SU-DHL-6 (cell line): ENCODE measurements at regions not wholly inside any gene's neighbourhood (a gene's known extent, or its start where the extent isn't known, plus 50 kb on each side); places are given as distances from the start of the nearest gene placed in this dataset.

Experiments used
- H2AFZ ChIP-seq: fragments of 200-600 bp; sonication (generic); 2 replicates; pipeline ENCODE4 v1.6.1; 2014; ENCODE audit warnings: low read depth, mild to moderate bottlenecking, moderate library complexity, mixed read lengths, antibody characterized with exemption, low read length; ENCODE audit not compliant: severe bottlenecking
- H3F3A ChIP-seq: fragments of 200-600 bp; shearing (Covaris generic); 2 replicates; pipeline ENCODE4 v1.6.0; 2016; ENCODE audit warnings: antibody characterized with exemption, mild to moderate bottlenecking; ENCODE audit not compliant: insufficient read depth
- H3K27ac ChIP-seq: fragments of 200-600 bp; sonication (generic); 2 replicates; pipeline ENCODE4 v1.5.1; 2016; ENCODE audit warnings: low read depth, mild to moderate bottlenecking, low read length, moderate library complexity, mixed read lengths
- H3K27me3 ChIP-seq: fragments of 200-600 bp; sonication (generic), shearing (Covaris generic); 2 replicates; pipeline ENCODE4 v1.6.0; 2014; ENCODE audit warnings: mild to moderate bottlenecking, low read length
- H3K36me3 ChIP-seq: fragments of 200-600 bp; sonication (generic); 2 replicates; pipeline ENCODE4 v1.6.1; 2014; ENCODE audit warnings: mild to moderate bottlenecking, low read length, mixed read lengths
- H3K4me2 ChIP-seq: fragments of 300-600, 200-600 bp; shearing (Covaris generic), sonication (generic); 2 replicates; pipeline ENCODE4 v1.6.0; 2014; ENCODE audit warnings: low read length, low read depth, mild to moderate bottlenecking; ENCODE audit not compliant: poor library complexity, severe bottlenecking
- H3K4me3 ChIP-seq: fragments of 200-600 bp; sonication (generic); 2 replicates; pipeline ENCODE4 v1.5.1; 2014; ENCODE audit warnings: antibody characterized with exemption, low read length, mild to moderate bottlenecking, mixed read lengths; ENCODE audit not compliant: insufficient read depth, poor library complexity, severe bottlenecking
- H3K79me2 ChIP-seq: fragments of 200-600 bp; sonication (generic); 2 replicates; pipeline ENCODE4 v1.6.1; 2014; ENCODE audit warnings: mild to moderate bottlenecking, low read length, moderate library complexity; ENCODE audit not compliant: insufficient read depth
- H3K9ac ChIP-seq: fragments of 200-600 bp; sonication (generic); 2 replicates; pipeline ENCODE4 v1.7.0; 2014; ENCODE audit warnings: mild to moderate bottlenecking, low read length
- H3K9me2 ChIP-seq: fragments of 200-600 bp; sonication (generic); replicated peaks from 2 replicates; pipeline ENCODE4 v1.6.1; 2014; ENCODE audit warnings: low read length; ENCODE audit not compliant: insufficient read depth
- H3K9me3 ChIP-seq: fragments of 200-600 bp; sonication (generic); 2 replicates; pipeline ENCODE4 v1.6.1; 2014; ENCODE audit warnings: low read length, mixed read lengths; ENCODE audit not compliant: insufficient read depth
- H4K20me1 ChIP-seq: fragments of 200-600 bp; sonication (generic); 2 replicates; pipeline ENCODE4 v1.6.1; 2014; ENCODE audit warnings: low read depth, mild to moderate bottlenecking, antibody characterized with exemption, low read length, moderate library complexity, mixed read lengths
- CTCF ChIP-seq: fragments of 200-600 bp; sonication (generic); IDR thresholded peaks from one replicate; pipeline ENCODE4 v1.5.1; 2017; ENCODE audit warnings: antibody characterized with exemption, mild to moderate bottlenecking, low read length, moderate library complexity; ENCODE audit not compliant: insufficient read depth, poor library complexity, severe bottlenecking
- EZH2phosphoT487 ChIP-seq: fragments of 200-600 bp; sonication (generic), shearing (Covaris generic); conservative IDR thresholded peaks from 2 replicates; pipeline ENCODE4 v1.6.1; 2018; ENCODE audit warnings: mild to moderate bottlenecking, antibody characterized with exemption, low read length, moderate library complexity, mixed read lengths

- Histone ChIP-seq H3K27me3 (no peaks in the 10 kb centered on the region), H3K79me2 (no peaks in the 10 kb centered on the region), H3K9ac (no peak overlapping the region), H3K27ac (no peak overlapping the region), H2AFZ (no peak overlapping the region), H3K9me3 (no peaks in the 10 kb centered on the region), H3K4me3 (no peak overlapping the region), H3F3A (no peaks in the 10 kb centered on the region), H3K4me2 (no peak overlapping the region), H3K9me2 (no peaks in the 10 kb centered on the region), H4K20me1 (no peaks in the 10 kb centered on the region), H3K36me3 (no peaks in the 10 kb centered on the region)
- TF ChIP-seq CTCF (no peak), EZH2phosphoT487 (no peak)
These were observed 239.9 kb downstream of the PCDH10 start for GRCh38 chr4:133389029-133389428.

GRCh38 chr4:133385161-133385954 is 236.3 kb downstream of the PCDH10 start:
- Histone ChIP-seq H3K9me2 (no peaks in the 10 kb centered on the region), H3K79me2 (no peaks in the 10 kb centered on the region), H3K9me3 (no peaks in the 10 kb centered on the region), H3K4me2 (no peak overlapping the region), H3K36me3 (no peaks in the 10 kb centered on the region), H2AFZ (no peak overlapping the region), H3K9ac (no peak overlapping the region), H3K4me3 (no peak overlapping the region), H4K20me1 (no peaks in the 10 kb centered on the region), H3K27ac (no peak overlapping the region), H3F3A (no peaks in the 10 kb centered on the region), H3K27me3 (no peaks in the 10 kb centered on the region)
- TF ChIP-seq EZH2phosphoT487 (no peak), CTCF (no peak)

GRCh38 chr4:133379681-133380438 is 230.8 kb downstream of the PCDH10 start:
- H3K27ac ChIP-seq: no peak overlapping the region
- no peaks in the 10 kb centered on the region for H3K36me3 ChIP-seq
- no peaks in the 10 kb centered on the region for H3K79me2 ChIP-seq
- no peak overlapping the region for H3K9ac ChIP-seq
- H3K4me2 ChIP-seq: no peak overlapping the region
- no peaks in the 10 kb centered on the region for H4K20me1 ChIP-seq
- H3K9me3 ChIP-seq: no peaks in the 10 kb centered on the region
- H3K27me3 ChIP-seq: no peaks in the 10 kb centered on the region
- TF ChIP-seq CTCF: no peak
- TF ChIP-seq EZH2phosphoT487: no peak
- H3K9me2 ChIP-seq: no peaks in the 10 kb centered on the region
- H2AFZ ChIP-seq: no peak overlapping the region
- no peaks in the 10 kb centered on the region for H3F3A ChIP-seq
- H3K4me3 ChIP-seq: no peak overlapping the region
